ENCODE measurements at regions not wholly inside any gene's neighbourhood (a gene's known extent, or its start where the extent isn't known, plus 50 kb on each side); places are given as distances from the start of the nearest gene placed in this dataset.

DNA sequence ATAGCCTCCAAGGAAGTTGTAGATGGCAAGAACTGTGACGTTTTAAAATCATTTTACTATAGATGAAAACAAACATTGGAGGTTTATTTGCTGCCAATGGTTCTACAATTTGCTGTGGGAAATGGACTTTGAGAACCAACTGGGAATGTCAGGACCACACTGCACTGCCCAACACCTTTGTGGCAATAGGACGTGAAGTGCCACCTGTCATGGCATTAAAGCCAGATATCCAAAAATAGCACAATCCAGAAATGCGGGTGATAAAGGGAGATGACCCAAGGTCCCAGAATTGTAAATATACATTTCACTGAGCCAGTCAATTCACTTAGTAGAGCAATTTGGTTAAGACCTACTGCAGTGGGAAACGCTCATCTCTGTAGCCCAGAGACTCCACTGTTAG is 116.4 kb downstream of the MPP7 start:
- no peaks in the 10 kb centered on the region for H3K9me3 ChIP-seq (replicated peaks in 1 of 2; ENCODE audit: control insufficient read depth in 2 of 2, insufficient read depth in 1 of 2, low read depth in 1 of 2, low read length in 2 of 2)
- no peak overlapping the region for H3K18ac ChIP-seq (ENCODE audit: low read length)
- H3K23ac ChIP-seq (ENCODE audit: low read depth, low read length, poor library complexity), result no peak overlapping the region
- no peaks in the 10 kb centered on the region for H3K27me3 ChIP-seq (ENCODE audit: control insufficient read depth in 3 of 3, insufficient read depth in 3 of 3, low read depth in 1 of 3, low read length in 3 of 3)
- no peaks in the 10 kb centered on the region for H3K79me1 ChIP-seq (ENCODE audit: low read depth, low read length)
- H2AK5ac ChIP-seq (ENCODE audit: low read depth, low read length), result no peak overlapping the region
- no peak overlapping the region for H2AFZ ChIP-seq (ENCODE audit: low read length)
- no peak overlapping the region for H4K8ac ChIP-seq (ENCODE audit: low read depth, low read length)
- H4K91ac ChIP-seq (ENCODE audit: low read depth, low read length, poor library complexity), result no peak overlapping the region
- H2BK12ac ChIP-seq (ENCODE audit: low read length), result no peak overlapping the region
- H3K4me1 ChIP-seq (ENCODE audit: control insufficient read depth in 2 of 2, insufficient read depth in 1 of 2, low read depth in 1 of 2, low read length in 2 of 2), result no peaks in the 10 kb centered on the region
- no peak overlapping the region for H3K4me3 ChIP-seq (ENCODE audit: low read length in 2 of 2)
- H2BK120ac ChIP-seq (ENCODE audit: low read depth, low read length), result no peak overlapping the region
- no peak overlapping the region for H3K4me2 ChIP-seq (ENCODE audit: insufficient read depth, low read length, poor library complexity, severe bottlenecking)
- H3K36me3 ChIP-seq (replicated peaks in 1 of 2; ENCODE audit: control insufficient read depth in 2 of 2, insufficient read depth in 2 of 2, low read length in 2 of 2), result no peaks in the 10 kb centered on the region
- H3K4ac ChIP-seq (ENCODE audit: low read length), result no peak overlapping the region
- H2BK5ac ChIP-seq (ENCODE audit: low read length), result no peak overlapping the region
- no peak for DNase-seq (ENCODE audit: low spot score)
- H3K14ac ChIP-seq (ENCODE audit: low read length), result no peak overlapping the region
- WGBS, 2 donors (ENCODE audit: extremely low coverage in 2 of 2, insufficient read length in 2 of 2, insufficient replicate concordance in 1 of 2), result no CpG with 5 or more reads among the region's 4 CpGs
- no peak overlapping the region for H3K9ac ChIP-seq (ENCODE audit: low read depth, low read length, poor library complexity)
- H3K27ac ChIP-seq (replicated peaks; ENCODE audit: low read length), result no peak overlapping the region
- H2BK15ac ChIP-seq (ENCODE audit: low read length), result no peak overlapping the region

DNA sequence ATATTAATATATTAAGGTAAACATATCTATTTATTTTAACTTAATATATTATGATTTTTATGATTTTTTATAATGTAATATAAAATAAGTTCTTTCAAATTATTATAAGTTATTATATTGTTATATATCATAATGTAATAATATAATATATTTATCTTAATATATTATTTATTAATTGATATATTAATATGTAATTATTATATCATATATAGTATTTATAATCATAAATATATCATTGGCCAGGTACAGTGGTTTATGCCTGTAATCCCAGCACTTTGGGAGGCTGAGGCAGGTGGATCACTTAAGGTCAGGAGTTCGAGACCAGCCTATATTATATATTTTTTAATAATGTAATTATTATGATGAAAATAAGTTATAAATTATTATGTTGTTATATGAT is 118.1 kb downstream of the MPP7 start:
- Histone ChIP-seq H4K8ac (ENCODE audit: low read depth, low read length) (no peak overlapping the region), H2BK120ac (ENCODE audit: low read depth, low read length) (no peak overlapping the region), H2BK5ac (ENCODE audit: low read length) (no peak overlapping the region), H3K18ac (ENCODE audit: low read length) (no peak overlapping the region), H3K4me3 (ENCODE audit: low read length in 2 of 2) (no peak overlapping the region), H2BK12ac (ENCODE audit: low read length) (no peak overlapping the region), H4K91ac (ENCODE audit: low read depth, low read length, poor library complexity) (no peak overlapping the region), H3K36me3 (replicated peaks in 1 of 2; ENCODE audit: control insufficient read depth in 2 of 2, insufficient read depth in 2 of 2, low read length in 2 of 2) (no peaks in the 10 kb centered on the region), H3K27ac (replicated peaks; ENCODE audit: low read length) (no peak overlapping the region), H3K9ac (ENCODE audit: low read depth, low read length, poor library complexity) (no peak overlapping the region), H3K4me1 (ENCODE audit: control insufficient read depth in 2 of 2, insufficient read depth in 1 of 2, low read depth in 1 of 2, low read length in 2 of 2) (no peaks in the 10 kb centered on the region), H2AK5ac (ENCODE audit: low read depth, low read length) (no peak overlapping the region), H3K9me3 (replicated peaks in 1 of 2; ENCODE audit: control insufficient read depth in 2 of 2, insufficient read depth in 1 of 2, low read depth in 1 of 2, low read length in 2 of 2) (no peaks in the 10 kb centered on the region), H2BK15ac (ENCODE audit: low read length) (no peak overlapping the region), H3K23ac (ENCODE audit: low read depth, low read length, poor library complexity) (no peak overlapping the region), H3K4me2 (ENCODE audit: insufficient read depth, low read length, poor library complexity, severe bottlenecking) (no peak overlapping the region), H3K14ac (ENCODE audit: low read length) (no peak overlapping the region), H3K27me3 (ENCODE audit: control insufficient read depth in 3 of 3, insufficient read depth in 3 of 3, low read depth in 1 of 3, low read length in 3 of 3) (no peaks in the 10 kb centered on the region), H3K4ac (ENCODE audit: low read length) (no peak overlapping the region), H2AFZ (ENCODE audit: low read length) (no peak overlapping the region), H3K79me1 (ENCODE audit: low read depth, low read length) (no peaks in the 10 kb centered on the region)
- no CpG with 5 or more reads among the region's 1 CpG for WGBS, 2 donors (ENCODE audit: extremely low coverage in 2 of 2, insufficient read length in 2 of 2, insufficient replicate concordance in 1 of 2)
- DNase-seq (ENCODE audit: low spot score), result no peak

DNA sequence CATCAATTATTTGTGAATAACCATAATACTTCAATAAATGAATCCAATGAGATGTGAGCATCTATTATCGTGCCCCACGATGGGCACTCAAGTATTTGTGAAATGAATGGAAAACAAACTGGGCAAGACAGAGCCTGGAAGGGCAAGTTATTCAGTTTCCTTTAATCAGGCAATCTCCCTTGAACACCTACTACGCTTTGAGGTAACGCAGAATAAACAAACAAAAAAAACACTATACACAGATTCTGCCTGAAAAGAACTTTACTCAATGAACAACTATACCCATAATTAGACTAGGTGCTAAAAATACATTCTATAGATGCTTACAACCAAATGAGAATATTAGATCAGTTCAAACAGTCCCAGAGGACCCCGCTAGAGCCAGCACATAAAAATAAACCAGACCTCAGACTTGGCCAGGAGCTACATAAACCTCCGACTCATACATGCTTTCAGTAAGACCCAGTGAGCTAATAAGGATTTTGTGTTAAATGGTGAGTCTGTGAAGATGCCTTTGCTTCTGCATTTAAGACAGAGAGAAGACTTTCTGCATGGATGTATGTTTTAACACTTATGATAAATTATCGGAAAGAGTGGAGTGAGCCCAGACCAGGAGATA is 121.3 kb downstream of the MPP7 start:
- H3K23ac ChIP-seq (ENCODE audit: low read depth, low read length, poor library complexity), result no peak overlapping the region
- H3K9me3 ChIP-seq (replicated peaks in 1 of 2; ENCODE audit: control insufficient read depth in 2 of 2, insufficient read depth in 1 of 2, low read depth in 1 of 2, low read length in 2 of 2), result no peaks in the 10 kb centered on the region
- H3K4ac ChIP-seq (ENCODE audit: low read length), result no peak overlapping the region
- H4K91ac ChIP-seq (ENCODE audit: low read depth, low read length, poor library complexity), result no peak overlapping the region
- no peak overlapping the region for H3K4me2 ChIP-seq (ENCODE audit: insufficient read depth, low read length, poor library complexity, severe bottlenecking)
- no peak overlapping the region for H3K9ac ChIP-seq (ENCODE audit: low read depth, low read length, poor library complexity)
- DNase-seq (ENCODE audit: low spot score), result no peak
- H2BK15ac ChIP-seq (ENCODE audit: low read length), result no peak overlapping the region
- no peaks in the 10 kb centered on the region for H3K79me1 ChIP-seq (ENCODE audit: low read depth, low read length)
- H4K8ac ChIP-seq (ENCODE audit: low read depth, low read length), result no peak overlapping the region
- H3K18ac ChIP-seq (ENCODE audit: low read length), result no peak overlapping the region
- no peak overlapping the region for H2BK12ac ChIP-seq (ENCODE audit: low read length)
- no peak overlapping the region for H3K27ac ChIP-seq (replicated peaks; ENCODE audit: low read length)
- H3K4me1 ChIP-seq (ENCODE audit: control insufficient read depth in 2 of 2, insufficient read depth in 1 of 2, low read depth in 1 of 2, low read length in 2 of 2), result no peaks in the 10 kb centered on the region
- H3K4me3 ChIP-seq (ENCODE audit: low read length in 2 of 2), result no peak overlapping the region
- no peak overlapping the region for H2BK120ac ChIP-seq (ENCODE audit: low read depth, low read length)
- no CpG with 5 or more reads among the region's 7 CpGs for WGBS, 2 donors (ENCODE audit: extremely low coverage in 2 of 2, insufficient read length in 2 of 2, insufficient replicate concordance in 1 of 2)
- no peak overlapping the region for H3K14ac ChIP-seq (ENCODE audit: low read length)
- no peak overlapping the region for H2BK5ac ChIP-seq (ENCODE audit: low read length)
- no peak overlapping the region for H2AK5ac ChIP-seq (ENCODE audit: low read depth, low read length)
- no peaks in the 10 kb centered on the region for H3K36me3 ChIP-seq (replicated peaks in 1 of 2; ENCODE audit: control insufficient read depth in 2 of 2, insufficient read depth in 2 of 2, low read length in 2 of 2)
- H3K27me3 ChIP-seq (ENCODE audit: control insufficient read depth in 3 of 3, insufficient read depth in 3 of 3, low read depth in 1 of 3, low read length in 3 of 3), result no peaks in the 10 kb centered on the region
- no peak overlapping the region for H2AFZ ChIP-seq (ENCODE audit: low read length)

DNA sequence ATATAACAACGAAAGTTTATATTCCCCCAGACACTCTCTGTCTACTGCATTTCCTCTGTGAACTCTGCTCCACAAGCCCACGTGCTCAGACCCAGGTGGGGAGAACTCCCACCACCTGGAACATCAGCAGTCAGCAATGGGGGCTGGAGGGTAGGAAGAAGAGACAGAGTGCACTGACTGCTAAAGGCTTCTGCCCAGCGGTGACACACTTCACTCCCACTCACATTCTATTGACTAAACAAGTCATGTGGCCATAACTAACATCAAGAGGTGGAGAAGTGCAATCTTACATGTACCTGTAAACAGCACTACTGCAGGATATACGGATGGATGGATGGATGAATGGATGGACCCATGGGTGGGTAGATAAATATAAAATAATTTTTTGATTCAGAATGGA is 122.2 kb downstream of the MPP7 start:
- no peak overlapping the region for H3K18ac ChIP-seq (ENCODE audit: low read length)
- no peaks in the 10 kb centered on the region for H3K4me1 ChIP-seq (ENCODE audit: control insufficient read depth in 2 of 2, insufficient read depth in 1 of 2, low read depth in 1 of 2, low read length in 2 of 2)
- H4K91ac ChIP-seq (ENCODE audit: low read depth, low read length, poor library complexity), result no peak overlapping the region
- H2AFZ ChIP-seq (ENCODE audit: low read length), result no peak overlapping the region
- H2BK120ac ChIP-seq (ENCODE audit: low read depth, low read length), result no peak overlapping the region
- no peak overlapping the region for H3K9ac ChIP-seq (ENCODE audit: low read depth, low read length, poor library complexity)
- H3K79me1 ChIP-seq (ENCODE audit: low read depth, low read length), result no peaks in the 10 kb centered on the region
- H3K4me3 ChIP-seq (ENCODE audit: low read length in 2 of 2), result no peak overlapping the region
- no peak overlapping the region for H3K4me2 ChIP-seq (ENCODE audit: insufficient read depth, low read length, poor library complexity, severe bottlenecking)
- H2BK12ac ChIP-seq (ENCODE audit: low read length), result no peak overlapping the region
- H3K4ac ChIP-seq (ENCODE audit: low read length), result no peak overlapping the region
- no peak overlapping the region for H2BK15ac ChIP-seq (ENCODE audit: low read length)
- no peak overlapping the region for H2AK5ac ChIP-seq (ENCODE audit: low read depth, low read length)
- WGBS, 2 donors (ENCODE audit: extremely low coverage in 2 of 2, insufficient read length in 2 of 2, insufficient replicate concordance in 1 of 2), result no CpG with 5 or more reads among the region's 4 CpGs
- H4K8ac ChIP-seq (ENCODE audit: low read depth, low read length), result no peak overlapping the region
- no peak overlapping the region for H2BK5ac ChIP-seq (ENCODE audit: low read length)
- DNase-seq (ENCODE audit: low spot score), result no peak
- H3K23ac ChIP-seq (ENCODE audit: low read depth, low read length, poor library complexity), result no peak overlapping the region
- no peaks in the 10 kb centered on the region for H3K9me3 ChIP-seq (replicated peaks in 1 of 2; ENCODE audit: control insufficient read depth in 2 of 2, insufficient read depth in 1 of 2, low read depth in 1 of 2, low read length in 2 of 2)
- no peak overlapping the region for H3K27ac ChIP-seq (replicated peaks; ENCODE audit: low read length)
- no peaks in the 10 kb centered on the region for H3K27me3 ChIP-seq (ENCODE audit: control insufficient read depth in 3 of 3, insufficient read depth in 3 of 3, low read depth in 1 of 3, low read length in 3 of 3)
- H3K14ac ChIP-seq (ENCODE audit: low read length), result no peak overlapping the region
- no peaks in the 10 kb centered on the region for H3K36me3 ChIP-seq (replicated peaks in 1 of 2; ENCODE audit: control insufficient read depth in 2 of 2, insufficient read depth in 2 of 2, low read length in 2 of 2)
